Right ventricle myocardium inferior (tissue), 1 donor: ENCODE measurements at regions not wholly inside any gene's neighbourhood (a gene's known extent, or its start where the extent isn't known, plus 50 kb on each side); places are given as distances from the start of the nearest gene placed in this dataset.
"Not testable (repeated sequence)": the region's sequence is repeated elsewhere in the genome, so short reads cannot be mapped to it uniquely, and the experiment has no call there.

ENCODE experiments used
- ATAC-seq: fragments of 200-7000 bp; cut with Tn5 transposase; one replicate; pipeline ENCODE4 v1.9.1; 2020; ENCODE audit warnings: mild to moderate bottlenecking, moderate library complexity
- DNase-seq: peaks from one replicate; pipeline ENCODE4 v3.0.0; 2021; ENCODE audit errors: missing footprints
- intact Hi-C: fragments of 100-400 bp; cut with DNase I; formaldehyde crosslinking; loops from one replicate; pipeline ENCODE4 v1.11.0; 2022
- donor health status: DM: no; HTN: yes; CAD: no; lungs with severe emphysema.

DNA sequence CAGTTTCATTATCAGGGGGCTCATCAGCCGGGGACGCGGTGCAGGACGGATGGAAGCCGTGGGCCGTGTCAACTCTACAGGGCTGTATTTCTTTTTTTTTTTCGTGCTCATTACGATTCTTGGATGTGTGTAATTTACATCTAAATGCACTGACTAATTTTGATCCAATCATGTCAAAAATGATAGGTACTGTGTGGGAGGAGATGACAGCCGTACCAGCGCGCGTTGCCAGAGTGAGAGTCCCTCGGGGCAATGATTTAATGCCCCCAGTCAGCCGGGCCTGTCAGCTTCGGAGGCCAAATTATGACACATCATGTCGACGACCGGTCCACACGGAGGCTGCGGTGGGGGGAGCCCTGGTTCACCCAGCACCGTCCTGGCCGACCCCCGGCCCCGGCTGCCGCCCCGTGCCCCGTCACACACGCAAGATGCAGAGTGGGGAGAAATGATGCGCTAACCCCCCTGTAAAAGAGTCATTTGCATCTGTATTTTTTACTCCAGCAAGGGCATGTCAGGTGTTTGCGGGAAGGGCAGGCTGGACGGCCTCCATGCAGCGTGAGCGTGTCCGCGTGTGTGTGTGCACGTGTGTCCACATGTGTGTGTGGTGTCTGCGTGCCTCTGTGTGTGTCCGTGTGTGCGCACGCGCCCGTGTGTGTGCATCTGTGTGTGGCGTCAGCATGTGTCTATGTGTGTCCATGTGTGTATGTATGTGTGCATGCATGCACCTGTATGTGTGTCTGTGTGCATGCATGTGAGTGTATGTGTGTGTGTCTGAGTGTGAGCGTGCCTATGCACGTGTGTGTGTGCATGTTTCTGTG lies 74.3 kb upstream of the PPP2R3B start:
- ATAC-seq (no peak), DNase-seq (no peak)

DNA sequence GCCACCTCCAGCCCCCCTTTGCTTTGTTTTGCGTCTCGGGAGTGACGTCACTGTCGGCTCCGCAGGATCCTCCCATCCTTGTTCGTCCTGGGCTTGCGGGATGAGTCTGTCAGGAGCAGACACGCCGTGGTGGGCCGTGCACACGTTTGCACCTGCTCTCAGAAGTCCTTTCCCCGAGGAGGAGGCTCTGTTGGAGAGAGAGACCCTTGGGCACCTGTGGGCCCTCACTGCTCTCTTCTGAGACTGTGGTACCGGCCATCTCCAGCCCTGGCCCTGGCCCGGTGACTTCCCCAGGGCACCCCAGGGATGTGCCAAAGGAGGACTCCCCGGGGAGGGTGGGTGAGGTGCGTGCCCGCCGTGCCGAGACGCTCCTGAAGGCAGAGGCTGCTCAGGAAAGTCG lies 76.1 kb upstream of the PPP2R3B start:
- no peak for ATAC-seq
- intact Hi-C loops, result no loop called here
- DNase-seq, result no peak

More for the DNA sequence above, 74.3 kb upstream of the PPP2R3B start:
- intact Hi-C loops, result no loop called here

DNA sequence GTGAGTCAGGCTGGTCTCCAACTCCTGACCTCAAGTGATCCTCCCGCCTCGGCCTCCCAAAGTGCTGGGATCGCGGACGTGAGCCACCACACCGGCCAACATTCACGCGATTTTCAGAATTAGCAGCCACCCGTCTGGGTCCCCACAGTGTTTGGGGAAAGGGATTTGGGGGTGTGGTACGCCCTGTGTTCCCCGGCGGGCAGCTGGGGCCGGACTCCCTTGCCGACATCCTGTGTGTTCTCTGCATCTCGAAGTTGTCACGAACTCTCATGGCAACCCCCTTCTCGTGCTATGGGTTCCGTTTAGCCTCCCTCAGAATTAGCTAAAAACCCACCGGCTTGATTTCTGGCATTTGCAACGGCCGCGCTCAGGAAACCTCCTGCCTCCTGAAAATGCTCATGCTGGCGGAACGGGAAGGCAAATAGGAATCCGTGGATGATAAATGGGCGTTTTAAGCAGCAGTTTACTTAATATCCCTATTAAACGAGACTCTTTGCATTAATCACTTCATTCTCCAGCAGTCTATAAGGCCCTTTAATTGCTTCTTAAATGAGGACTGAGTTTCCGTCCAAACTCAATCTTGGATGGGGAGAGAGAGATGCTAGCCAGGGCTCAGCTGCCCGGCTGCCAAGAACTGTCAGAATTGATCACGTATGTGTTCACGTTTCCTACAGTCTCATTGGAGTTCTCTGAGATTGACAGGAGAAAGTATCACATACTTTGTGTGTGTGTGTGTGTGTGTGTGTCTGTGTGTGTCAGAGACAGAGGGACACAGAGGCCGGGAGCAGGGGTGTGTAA lies 78.9 kb upstream of the PPP2R3B start:
- DNase-seq (no peak), ATAC-seq (no peak)
- intact Hi-C loops, result no loop called here

DNA sequence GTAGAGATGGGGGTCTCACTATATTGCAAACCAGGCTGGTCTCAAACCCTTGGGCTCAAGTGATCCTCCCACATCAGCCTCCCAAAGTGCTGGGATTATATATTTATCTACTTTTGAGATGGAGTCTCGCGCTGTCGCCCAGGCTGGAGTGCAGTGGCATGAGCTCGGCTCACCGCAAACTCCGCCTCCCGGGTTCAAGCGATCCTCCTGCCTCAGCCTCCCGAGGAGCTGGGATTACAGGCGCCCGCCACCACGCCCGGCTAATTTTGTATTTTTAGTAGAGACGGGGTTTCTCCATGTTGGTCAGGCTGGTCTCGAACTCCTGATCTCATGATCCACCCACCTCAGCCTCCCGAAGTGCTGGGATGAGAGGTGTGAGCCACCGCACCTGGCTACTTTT lies 80.1 kb upstream of the PPP2R3B start:
- intact Hi-C loops, ATAC-seq, DNase-seq: not testable (repeated sequence)

DNA sequence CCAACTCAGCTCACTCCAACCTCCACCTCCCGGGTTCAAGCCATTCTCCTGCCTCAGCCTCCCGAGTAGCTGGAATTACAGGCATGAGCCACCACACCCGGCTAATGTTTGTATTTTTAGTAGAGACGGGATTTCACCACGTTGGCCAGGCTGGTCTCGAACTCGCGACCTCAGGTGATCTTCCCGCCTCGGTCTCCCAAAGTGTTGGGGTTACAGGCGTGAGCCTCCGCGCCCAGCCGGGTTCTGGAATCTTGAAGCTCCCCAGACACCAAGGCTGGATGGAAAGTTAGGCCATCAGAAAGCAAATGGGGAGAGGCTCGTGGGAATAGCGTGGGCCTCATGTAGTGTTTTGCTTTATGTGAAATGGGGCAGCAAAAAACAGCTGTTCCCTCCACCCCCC lies 81.0 kb upstream of the PPP2R3B start:
- intact Hi-C loops, ATAC-seq, DNase-seq: not testable (repeated sequence)

DNA sequence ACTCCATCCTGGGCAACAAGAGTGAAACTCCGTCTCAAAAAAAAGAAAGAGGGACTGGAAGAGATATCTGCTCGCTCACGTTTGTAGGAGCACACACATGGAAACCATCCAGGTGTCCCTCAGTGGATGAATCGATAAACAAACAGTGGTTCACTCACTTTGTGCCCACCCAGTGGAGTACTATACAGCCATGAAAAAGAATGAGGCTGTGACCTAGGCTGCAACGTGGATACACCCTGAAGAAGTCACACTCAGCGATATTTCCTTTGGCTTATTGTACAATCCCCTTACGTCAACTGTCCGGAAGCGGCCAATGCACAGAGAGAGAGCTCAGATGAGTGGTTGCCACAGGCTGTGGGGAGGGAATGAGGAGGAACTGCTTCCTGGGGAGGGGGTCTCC lies 82.3 kb upstream of the PPP2R3B start:
- no peak for ATAC-seq
- no peak for DNase-seq
- intact Hi-C loops, result no loop called here

DNA sequence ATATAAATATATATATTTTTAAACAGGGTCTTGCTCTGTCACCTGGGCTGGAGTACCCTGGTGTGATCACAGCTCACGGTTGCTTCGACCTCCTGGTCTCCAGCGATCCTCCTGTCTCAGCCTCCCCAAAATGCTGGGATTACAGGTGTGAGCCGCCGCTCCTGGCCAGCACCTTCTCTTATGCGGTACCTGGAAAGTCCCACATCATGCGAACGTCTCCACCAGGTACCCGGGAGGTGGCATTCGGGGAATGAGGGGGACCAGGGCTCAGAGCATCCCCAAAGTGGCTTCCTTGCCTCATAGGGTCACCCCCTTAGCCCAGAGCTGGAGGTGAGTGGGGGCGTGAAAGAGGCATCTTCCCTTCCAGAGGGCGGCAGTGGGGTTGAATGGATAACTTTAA lies 84.0 kb upstream of the PPP2R3B start:
- ATAC-seq (no peak), DNase-seq (no peak)
- intact Hi-C loops, result no loop called here

DNA sequence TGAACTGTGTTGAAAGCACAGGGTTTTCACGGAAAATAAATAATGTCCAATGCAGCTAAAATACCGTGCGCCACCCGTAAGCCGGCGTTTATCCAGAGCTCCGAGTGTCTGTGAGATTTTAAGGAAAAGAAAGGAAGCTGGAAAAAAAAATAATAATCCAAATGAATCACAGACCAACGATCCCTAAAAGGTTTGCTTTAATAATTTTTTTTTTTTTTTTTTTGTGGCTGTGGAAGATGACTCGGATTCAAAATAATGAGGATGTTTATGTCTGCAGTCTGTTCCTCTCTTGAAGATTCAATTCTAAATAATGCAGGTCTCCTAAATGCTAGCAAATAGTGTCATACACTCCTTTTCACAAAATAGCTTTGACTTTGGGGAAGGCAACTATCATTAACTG lies 84.6 kb upstream of the PPP2R3B start:
- intact Hi-C loops, result no loop called here
- DNase-seq (no peak), ATAC-seq (no peak)

DNA sequence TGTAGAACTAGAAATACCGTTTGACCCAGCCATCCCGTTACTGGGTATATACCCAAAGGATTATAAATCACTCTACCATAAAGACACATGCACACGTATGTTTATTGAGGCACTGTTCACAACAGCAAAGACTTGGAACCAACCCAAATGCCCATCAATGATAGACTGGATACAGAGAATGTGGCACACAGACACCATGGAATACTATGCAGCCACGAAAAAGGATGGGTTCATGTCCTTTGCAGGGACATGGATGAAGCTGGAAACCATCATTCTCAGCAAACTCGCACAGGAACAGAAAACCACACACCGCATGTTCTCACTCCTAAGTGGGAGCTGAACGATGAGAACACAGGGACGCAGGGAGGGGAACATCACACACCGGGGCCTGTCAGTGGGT lies 85.6 kb upstream of the PPP2R3B start:
- intact Hi-C loops, ATAC-seq, DNase-seq: not testable (repeated sequence)

DNA sequence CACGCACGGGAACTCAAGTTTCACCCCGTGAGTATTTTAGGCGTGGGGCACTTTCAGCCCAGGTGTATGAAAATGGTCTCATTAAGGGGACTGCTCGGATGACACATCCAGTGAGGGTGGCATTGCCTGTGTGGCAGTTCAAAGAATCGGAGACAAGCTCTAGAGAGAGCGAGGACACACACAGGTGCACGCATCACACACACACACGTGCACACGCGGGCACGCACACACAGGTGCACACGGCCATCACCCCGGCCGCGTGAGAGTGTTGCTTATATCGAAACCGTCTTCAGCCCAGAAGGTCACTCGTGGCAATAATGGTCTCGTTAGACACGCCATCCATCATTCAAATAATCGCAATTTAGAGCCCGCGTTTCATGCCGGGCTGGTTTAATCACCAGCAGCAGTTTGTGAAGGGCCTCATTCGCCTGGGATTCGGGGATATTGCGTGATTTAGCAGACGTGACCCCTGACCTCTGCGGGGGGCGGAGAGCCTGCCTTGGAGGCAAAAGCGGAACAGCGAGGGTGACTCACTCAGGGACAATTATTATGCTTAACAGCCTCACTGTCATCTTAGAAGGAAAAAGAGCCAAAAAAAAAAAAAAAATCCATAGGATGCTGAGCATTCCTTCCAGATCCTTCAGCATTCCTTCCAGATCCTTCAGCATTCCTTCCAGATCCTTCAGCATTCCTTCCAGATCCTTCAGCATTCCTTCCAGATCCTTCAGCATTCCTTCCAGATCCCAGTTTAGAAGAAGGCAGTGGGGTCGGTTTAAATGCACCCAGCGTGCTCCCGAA lies 89.4 kb upstream of the PPP2R3B start:
- intact Hi-C loops, result no loop called here
- DNase-seq, result no peak
- ATAC-seq, result no peak

DNA sequence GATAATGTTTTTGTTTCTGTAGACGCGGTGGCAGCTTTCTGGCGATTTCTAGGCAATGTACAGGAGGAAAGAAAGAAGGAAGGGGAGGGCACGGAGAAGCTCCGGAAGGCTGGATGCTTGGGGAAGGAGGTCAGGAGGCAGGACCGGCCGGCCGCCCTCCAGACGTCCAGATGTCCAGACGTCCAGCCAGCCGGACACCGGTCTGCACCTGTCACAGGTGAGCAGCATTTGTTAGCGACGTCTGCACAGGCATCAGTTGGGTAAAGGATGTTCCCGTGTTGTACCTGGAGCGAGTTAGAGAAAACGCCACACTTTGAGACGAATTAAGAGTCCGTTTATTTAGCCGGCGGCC lies 90.0 kb upstream of the PPP2R3B start:
- intact Hi-C loops, result no loop called here
- no peak for DNase-seq
- ATAC-seq, result no peak

DNA sequence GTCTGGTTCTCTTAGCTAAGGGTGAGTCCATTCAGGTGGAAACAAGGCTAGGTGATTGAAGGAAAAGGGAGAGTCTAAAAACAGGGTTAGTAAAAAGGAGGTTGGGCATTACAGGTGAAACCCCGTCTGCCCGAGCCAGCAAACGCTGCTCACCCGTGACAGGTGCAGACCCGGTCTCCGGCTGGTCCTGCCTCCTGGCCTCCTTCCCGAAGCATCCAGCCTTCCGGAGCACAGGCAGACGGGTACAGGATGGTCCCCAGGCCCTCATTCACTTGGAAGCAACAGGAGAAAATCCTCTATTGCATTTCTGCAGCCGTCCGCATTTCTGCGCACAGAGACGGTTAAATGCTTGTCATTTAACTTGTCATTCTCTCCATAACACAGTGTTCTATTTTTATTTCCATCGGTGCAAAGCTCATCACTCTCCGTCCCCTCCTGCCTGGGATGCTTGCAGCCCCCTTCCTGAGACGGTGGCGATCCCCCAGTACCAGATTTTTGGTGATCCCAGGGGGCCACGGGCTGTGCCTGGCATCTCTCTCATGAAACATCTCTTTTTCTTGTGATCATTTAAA lies 90.8 kb upstream of the PPP2R3B start:
- no peak for ATAC-seq
- no peak for DNase-seq
- intact Hi-C loops, result no loop called here

DNA sequence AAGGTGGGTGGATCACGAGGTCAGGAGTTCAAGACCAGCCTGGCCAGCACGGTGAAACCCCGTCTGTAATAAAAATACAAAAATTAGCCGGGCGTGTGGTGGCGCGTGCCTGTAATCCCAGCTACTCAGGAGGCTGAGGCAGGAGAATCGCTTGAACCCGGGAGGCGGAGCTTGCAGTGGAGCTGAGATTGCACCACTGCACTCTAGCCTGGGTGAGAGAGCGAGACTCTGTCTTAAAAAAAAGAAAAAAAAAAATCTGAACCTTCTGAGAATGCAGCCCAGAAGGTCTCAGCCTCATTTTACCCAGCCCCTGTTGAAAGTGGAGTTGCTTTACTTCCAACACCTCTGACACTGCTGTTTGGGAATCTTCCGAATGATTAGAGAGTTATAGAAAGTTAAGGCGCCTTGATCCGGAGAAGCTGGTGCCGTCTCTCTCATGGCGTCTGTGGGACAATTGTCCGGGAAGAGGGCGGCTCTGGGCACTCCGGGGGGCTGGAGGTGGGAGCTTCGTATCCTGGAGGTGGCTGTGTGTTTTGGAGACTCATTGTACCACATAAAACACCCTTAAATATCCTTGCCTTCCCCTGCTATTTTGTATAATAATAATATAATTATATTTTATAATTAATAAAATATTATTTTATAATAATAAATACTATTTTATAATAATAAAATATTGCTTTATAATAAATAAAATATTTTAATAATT lies 92.7 kb upstream of the PPP2R3B start:
- DNase-seq, result no peak
- intact Hi-C loops, result no loop called here
- ATAC-seq, result no peak

DNA sequence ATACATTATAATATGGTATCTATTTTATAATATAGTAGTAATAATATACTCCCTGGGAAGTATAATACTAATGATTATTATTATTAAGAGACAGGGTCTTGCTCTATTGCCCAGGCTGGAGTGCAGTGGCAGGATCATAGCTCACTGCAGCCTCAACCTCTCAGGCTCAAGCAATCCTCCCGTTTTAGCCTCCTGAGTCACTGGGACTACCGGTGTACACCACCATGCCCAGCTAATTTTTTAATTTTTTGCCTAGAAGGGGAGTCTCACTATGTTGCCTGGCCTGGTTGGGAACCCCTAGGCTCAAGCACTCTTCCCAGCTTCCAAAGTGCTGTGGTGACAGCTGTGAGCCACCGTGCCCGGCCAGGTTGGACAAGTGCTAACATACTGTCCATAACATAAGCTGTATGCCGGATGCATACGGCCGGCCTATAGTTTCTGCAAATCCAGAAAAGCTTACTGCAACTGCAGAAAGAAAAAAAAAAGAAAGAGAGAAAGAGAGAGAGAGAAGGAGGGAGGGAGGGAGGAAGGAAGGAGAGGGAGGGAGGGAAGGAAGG lies 94.2 kb upstream of the PPP2R3B start:
- intact Hi-C loops, result no loop called here
- ATAC-seq (no peak), DNase-seq (no peak)

DNA sequence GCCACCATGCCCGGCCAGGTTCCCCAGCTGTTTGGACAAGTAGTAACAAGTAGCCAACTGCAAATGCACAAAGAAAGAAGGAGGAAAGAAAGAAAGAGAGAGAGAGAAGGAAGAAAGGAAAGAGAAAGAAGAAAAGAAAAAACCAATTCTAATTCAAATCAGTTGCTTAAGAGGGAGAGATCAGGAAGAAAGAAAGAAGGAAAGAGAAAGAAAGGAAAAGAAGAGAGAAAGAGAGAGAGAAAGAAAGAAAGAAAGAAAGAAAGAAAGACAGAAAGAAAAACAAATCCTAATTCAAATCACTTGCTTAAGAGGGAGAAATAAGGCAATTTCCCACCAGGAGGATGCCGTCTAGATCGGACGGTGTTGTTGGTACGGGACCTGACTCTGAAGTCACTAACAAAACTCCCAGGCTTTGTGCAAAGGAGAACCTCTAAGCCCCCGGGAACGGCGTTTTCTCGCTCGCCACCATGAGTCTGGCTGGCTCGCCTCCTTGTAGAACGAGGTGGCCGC lies 95.5 kb upstream of the PPP2R3B start:
- intact Hi-C loops, result no loop called here
- ATAC-seq (no peak), DNase-seq (no peak)

DNA sequence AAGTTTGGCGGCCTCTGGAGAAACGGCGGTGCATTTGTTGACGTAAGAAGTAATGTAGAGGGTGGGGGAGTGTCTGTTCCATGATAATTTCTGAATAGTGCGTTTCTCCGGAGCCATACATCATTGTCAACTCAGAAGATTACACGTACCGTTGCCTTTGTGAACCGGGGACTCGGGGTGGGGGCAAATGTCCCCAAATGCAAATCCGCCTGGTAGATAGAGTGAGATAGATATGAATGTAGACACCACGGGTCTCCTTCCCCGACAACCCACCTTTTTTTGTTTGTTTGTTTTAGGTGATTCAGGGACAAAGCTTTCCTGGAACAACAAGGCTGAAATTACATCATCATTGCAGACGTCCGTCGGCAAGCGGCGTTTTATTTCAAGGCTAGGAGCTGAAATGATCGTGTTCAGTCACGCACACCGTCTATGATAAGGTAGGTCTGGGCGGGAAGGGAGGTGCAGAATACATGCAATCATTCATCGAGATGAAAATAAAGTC lies 96.0 kb upstream of the PPP2R3B start:
- DNase-seq (no peak), ATAC-seq (no peak)
- intact Hi-C loops, result no loop called here

DNA sequence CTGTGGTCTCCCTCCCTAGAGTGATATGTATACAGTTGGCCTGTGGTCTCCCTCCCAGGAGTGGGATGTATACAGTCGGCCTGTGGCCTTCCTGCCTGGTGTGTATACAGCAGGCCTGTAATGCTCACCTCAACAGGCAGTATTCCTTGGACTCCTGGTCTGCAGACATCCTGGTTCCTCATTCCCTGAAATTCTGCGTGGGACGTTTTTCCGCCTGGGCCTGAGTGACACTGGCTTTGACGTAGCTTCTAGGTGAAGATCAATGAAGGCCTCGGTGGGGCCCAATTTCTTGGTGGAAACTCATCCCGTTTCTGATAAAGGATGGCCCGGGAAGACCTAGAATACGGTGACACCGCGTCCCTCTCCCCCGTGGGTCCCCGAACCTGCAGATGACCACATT lies 98.7 kb upstream of the PPP2R3B start:
- no peak for ATAC-seq
- DNase-seq, result no peak
- intact Hi-C loops, result no loop called here

DNA sequence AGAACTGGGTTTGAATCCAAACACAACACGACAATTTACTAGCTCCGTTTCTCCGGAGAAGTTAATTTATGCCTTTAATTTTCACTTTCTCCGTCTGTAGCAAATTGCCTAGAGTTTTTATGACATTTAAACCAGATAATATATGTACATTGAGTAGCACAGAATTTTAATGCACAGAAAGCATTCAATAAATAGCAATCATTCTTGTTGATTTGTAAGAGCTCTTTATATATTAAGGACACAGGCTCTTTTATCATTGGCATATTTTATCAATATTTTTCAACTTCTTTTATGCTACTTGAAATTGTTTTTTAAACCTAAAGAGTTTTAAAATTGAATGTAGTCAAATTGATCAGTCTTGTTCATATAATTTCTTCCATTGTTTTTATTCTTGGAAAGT lies 99.6 kb upstream of the PPP2R3B start:
- ATAC-seq (no peak), DNase-seq (no peak)
- intact Hi-C loops, result no loop called here
